Activated B cell treated with CpG ODN at 0.5 μM for 24 hours (primary cell): ENCODE measurements at regions not wholly inside any gene's neighbourhood (a gene's known extent, or its start where the extent isn't known, plus 50 kb on each side); places are given as distances from the start of the nearest gene placed in this dataset.

Source experiments
- ATAC-seq: fragments of 200-7000 bp; cut with Tn5 transposase; one replicate; pipeline ENCODE4 v1.10.0; 2021; ENCODE audit warnings: low read depth, mild to moderate bottlenecking, moderate library complexity
- CTCF ChIA-PET: fragments of 350-600 bp; sonication (Branson Sonifier 250); formaldehyde crosslinking; loops from one replicate; lab custom pipeline; 2021; ENCODE audit warnings: antibody characterized with exemption; lab: Charles Lee
- POLR2A ChIA-PET: fragments of 350-600 bp; sonication (Branson Sonifier 250); formaldehyde crosslinking; loops from one replicate; lab custom pipeline; 2021; ENCODE audit warnings: antibody characterized with exemption; lab: Charles Lee
- DNase-seq: peaks from one replicate; pipeline ENCODE4 v3.0.0; 2022
- H3K27ac Mint-ChIP-seq: one replicate; pipeline ENCODE4 v1.8.0; 2020; ENCODE audit warnings: mixed read lengths
- H3K27me3 Mint-ChIP-seq: one replicate; pipeline ENCODE4 v1.8.0; 2021; ENCODE audit warnings: mixed read lengths
- H3K36me3 Mint-ChIP-seq: one replicate; pipeline ENCODE4 v1.8.0; 2021; ENCODE audit warnings: low read depth, mixed read lengths
- H3K4me1 Mint-ChIP-seq: one replicate; pipeline ENCODE4 v1.8.0; 2021; ENCODE audit warnings: mixed read lengths
- H3K4me3 Mint-ChIP-seq: one replicate; pipeline ENCODE4 v1.8.0; 2020; ENCODE audit warnings: mild to moderate bottlenecking, mixed read lengths
- H3K9me3 Mint-ChIP-seq: one replicate; pipeline ENCODE4 v1.8.0; 2020; ENCODE audit warnings: mixed read lengths
- intact Hi-C: fragments of 100-400 bp; cut with micrococcal nuclease; formaldehyde crosslinking; loops from one replicate; pipeline ENCODE4 v1.15.1; 2024
- TF ChIP-seq, protein P1 (sequence below): fragments of 200-600 bp; IDR thresholded peaks from one replicate; pipeline ENCODE4 v1.8.0; 2022; ENCODE audit warnings: antibody characterized with exemption, mild to moderate bottlenecking

DNA sequence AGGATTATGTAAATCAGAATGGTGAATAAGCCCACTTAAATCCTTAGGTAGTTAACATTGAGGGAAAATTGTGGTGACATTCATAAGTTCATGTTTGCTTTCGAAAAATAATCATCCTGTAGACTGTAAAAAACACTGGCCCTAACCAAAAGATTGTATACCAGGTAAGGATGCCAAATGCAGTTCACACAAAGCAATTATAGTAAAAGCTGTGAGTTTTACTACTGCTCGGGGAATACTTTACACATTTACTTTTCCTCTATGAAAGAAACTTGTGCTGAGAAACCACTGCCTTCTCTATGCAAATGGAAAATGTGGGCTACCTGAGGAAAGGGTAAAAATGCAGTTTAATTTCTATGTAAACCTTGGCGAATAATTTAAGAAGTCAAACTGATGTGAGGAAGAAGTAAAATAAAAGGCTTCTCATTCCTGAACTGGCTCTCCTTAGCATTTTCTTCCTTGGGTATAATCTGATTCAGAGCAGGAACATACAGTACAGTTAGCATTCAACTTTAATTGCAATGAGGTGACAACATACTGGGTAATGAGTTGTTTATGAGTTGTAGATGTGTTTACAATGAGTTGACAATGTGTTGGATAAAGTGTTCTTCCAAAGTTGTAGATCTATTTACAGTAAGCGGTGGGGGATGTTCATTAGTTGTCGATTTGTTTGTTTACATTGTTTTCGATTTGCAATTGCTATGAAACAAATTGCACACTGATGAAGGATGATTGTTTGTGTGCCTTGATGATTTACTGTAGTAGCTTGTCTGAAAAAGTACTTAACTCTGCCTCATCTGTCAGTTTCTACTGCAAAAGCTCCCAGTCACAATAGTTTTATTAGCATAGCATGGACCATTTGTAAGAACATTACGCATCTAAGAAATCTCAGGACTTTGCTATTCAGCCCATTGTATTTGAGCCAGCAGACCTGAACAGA is 453.0 kb upstream of the DPH6 start:
- intact Hi-C loops = no loop called here
- no peaks in the 10 kb centered on the region for H3K36me3 Mint-ChIP-seq
- no peaks in the 10 kb centered on the region for H3K27me3 Mint-ChIP-seq
- peaks cover 2% of the 10 kb centered on the region for H3K9me3 Mint-ChIP-seq
- no peak overlapping the region for H3K27ac Mint-ChIP-seq
- no peaks in the 10 kb centered on the region for H3K4me1 Mint-ChIP-seq
- CTCF ChIA-PET = no interaction called here
- ATAC-seq (no peak), DNase-seq (no peak)
- H3K4me3 Mint-ChIP-seq = no peak overlapping the region
- TF ChIP-seq, protein P1, sequence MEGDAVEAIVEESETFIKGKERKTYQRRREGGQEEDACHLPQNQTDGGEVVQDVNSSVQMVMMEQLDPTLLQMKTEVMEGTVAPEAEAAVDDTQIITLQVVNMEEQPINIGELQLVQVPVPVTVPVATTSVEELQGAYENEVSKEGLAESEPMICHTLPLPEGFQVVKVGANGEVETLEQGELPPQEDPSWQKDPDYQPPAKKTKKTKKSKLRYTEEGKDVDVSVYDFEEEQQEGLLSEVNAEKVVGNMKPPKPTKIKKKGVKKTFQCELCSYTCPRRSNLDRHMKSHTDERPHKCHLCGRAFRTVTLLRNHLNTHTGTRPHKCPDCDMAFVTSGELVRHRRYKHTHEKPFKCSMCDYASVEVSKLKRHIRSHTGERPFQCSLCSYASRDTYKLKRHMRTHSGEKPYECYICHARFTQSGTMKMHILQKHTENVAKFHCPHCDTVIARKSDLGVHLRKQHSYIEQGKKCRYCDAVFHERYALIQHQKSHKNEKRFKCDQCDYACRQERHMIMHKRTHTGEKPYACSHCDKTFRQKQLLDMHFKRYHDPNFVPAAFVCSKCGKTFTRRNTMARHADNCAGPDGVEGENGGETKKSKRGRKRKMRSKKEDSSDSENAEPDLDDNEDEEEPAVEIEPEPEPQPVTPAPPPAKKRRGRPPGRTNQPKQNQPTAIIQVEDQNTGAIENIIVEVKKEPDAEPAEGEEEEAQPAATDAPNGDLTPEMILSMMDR = no peak
- POLR2A ChIA-PET = no interaction called here

DNA sequence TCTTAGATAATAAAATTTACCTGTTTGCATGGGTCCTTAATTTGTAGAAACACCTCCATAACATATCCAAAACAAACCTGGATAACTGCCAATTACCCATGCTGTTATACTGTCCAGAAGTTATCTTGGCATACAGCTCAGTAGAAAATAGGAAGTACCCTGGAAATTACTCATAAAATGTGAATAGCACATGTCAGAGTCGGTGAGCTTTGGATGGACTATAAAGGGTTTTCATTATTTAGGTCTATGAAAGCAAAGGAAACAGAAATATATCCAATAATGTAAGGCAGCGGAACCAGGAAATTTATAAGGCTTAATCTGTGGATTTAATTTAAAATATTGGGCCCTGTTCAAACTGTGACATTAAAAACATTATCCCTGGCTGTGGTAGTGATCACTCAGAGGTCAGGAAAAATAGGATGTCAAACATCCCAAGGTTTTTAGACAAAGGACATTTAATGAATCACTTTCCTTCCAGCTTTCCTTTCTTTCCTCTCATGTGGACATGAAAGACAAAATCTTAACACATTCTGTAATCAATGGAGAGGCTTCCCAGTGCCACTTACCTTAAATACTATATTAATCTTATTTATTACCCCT is 459.0 kb upstream of the DPH6 start:
- TF ChIP-seq, protein P1 = no peak
- Mint-ChIP-seq H3K36me3 (no peaks in the 10 kb centered on the region), H3K4me3 (no peak overlapping the region)

DNA sequence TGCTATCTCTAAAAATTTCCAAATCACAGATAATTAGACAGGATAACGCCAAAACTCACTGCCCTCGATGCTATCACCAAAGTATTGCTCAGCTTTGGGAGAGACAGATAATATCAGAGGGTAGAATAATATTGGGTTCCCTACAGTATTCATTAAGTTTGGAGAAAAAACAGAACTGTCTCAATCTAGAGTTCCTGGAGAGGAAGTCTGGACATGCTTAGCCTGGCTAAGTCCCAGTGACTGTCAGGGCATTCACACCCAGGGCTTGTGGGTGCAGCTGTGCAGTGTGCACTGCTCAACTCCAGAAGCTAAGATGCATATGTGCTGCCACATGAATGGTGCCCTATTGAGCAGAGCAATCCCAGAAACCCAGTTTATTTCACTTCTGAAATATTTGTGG is 459.6 kb upstream of the DPH6 start:
- Mint-ChIP-seq H3K9me3 (peaks cover 5% of the 10 kb centered on the region), H3K27me3 (no peaks in the 10 kb centered on the region), H3K36me3 (no peaks in the 10 kb centered on the region), H3K4me3 (no peak overlapping the region), H3K4me1 (no peaks in the 10 kb centered on the region), H3K27ac (no peak overlapping the region)
- TF ChIP-seq, protein P1 = no peak
- no peak for ATAC-seq
- ChIA-PET POLR2A (no interaction called here), CTCF (no interaction called here)
- DNase-seq = no peak
- intact Hi-C loops = no loop called here

More for the DNA sequence above, 459.0 kb upstream of the DPH6 start:
- CTCF ChIA-PET = no interaction called here
- ATAC-seq (no peak), DNase-seq (no peak)
- POLR2A ChIA-PET = no interaction called here
- Mint-ChIP-seq H3K4me1 (no peaks in the 10 kb centered on the region), H3K27ac (no peak overlapping the region), H3K27me3 (no peaks in the 10 kb centered on the region), H3K9me3 (peaks cover 5% of the 10 kb centered on the region)
- intact Hi-C loops = no loop called here

DNA sequence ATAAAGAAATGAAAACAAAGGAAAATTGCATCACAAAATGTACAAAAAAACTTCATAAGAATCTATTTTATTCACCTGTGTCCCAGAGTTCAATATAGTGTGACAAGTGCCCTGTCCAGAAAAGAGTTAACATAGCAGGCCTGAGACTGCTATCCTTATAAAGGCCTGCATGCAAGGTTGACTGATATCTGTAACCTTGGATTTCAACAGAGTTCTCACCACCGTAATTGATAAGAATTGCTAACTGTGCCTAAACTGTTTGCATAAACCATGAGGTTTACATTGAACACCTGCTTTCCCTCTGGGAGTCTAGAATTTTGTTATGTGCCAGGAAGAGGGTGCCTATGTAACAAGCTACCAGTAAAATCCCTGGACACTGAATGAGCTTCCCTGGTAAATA is 461.7 kb upstream of the DPH6 start:
- H3K4me3 Mint-ChIP-seq = no peak overlapping the region
- TF ChIP-seq, protein P1 = no peak
- no peaks in the 10 kb centered on the region for H3K36me3 Mint-ChIP-seq
- ChIA-PET POLR2A (no interaction called here), CTCF (no interaction called here)
- intact Hi-C loops = no loop called here
- ATAC-seq (no peak), DNase-seq (no peak)
- H3K9me3 Mint-ChIP-seq = peaks cover 5% of the 10 kb centered on the region
- no peaks in the 10 kb centered on the region for H3K4me1 Mint-ChIP-seq
- H3K27me3 Mint-ChIP-seq = no peaks in the 10 kb centered on the region
- no peak overlapping the region for H3K27ac Mint-ChIP-seq

DNA sequence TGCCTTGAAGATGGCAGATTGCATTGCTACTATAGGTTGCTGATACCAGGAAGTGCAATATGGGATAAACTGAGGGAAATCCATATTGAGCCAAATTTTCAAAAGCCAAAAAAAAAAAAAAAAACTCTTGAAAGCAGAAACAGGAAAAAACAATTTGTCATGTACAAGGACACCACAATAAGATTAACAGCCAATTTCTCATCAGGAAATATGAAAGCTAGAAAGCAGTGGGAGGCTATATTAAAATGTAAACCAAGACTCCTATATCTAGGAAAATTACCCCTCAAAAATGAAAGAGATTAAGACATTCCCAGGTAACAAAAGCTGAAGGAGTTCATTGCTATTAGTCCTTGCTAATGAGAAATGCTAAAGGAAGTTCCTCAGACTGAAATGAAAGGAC is 462.8 kb upstream of the DPH6 start:
- POLR2A ChIA-PET = no interaction called here
- CTCF ChIA-PET = no interaction called here
- Mint-ChIP-seq H3K36me3 (no peaks in the 10 kb centered on the region), H3K27ac (no peak overlapping the region), H3K9me3 (peaks cover 5% of the 10 kb centered on the region), H3K4me3 (no peak overlapping the region), H3K4me1 (no peaks in the 10 kb centered on the region), H3K27me3 (no peaks in the 10 kb centered on the region)
- DNase-seq (no peak), ATAC-seq (no peak)
- intact Hi-C loops = no loop called here
- TF ChIP-seq, protein P1 = no peak
